GM10248 (cell line): ENCODE measurements at regions not wholly inside any gene's neighbourhood (a gene's known extent, or its start where the extent isn't known, plus 50 kb on each side); places are given as distances from the start of the nearest gene placed in this dataset.

ENCODE experiments used
- CTCF ChIA-PET: fragments of 300-600 bp; sonication (Branson Sonifier 250); formaldehyde crosslinking; extraction: SDS; loops from one replicate; lab custom pipeline; 2021; ENCODE audit warnings: antibody characterized with exemption; lab: Yijun Ruan, JAX
- POLR2A ChIA-PET: fragments of 350-650 bp; sonication (Branson Sonifier 250); formaldehyde crosslinking; extraction: SDS; loops from one replicate; lab custom pipeline; 2020; ENCODE audit warnings: antibody characterized with exemption; lab: Yijun Ruan, JAX
- DNase-seq: peaks from one replicate; pipeline ENCODE4 v3.0.0; 2012; ENCODE audit errors: extremely low spot score
- CTCF ChIP-seq: IDR thresholded peaks from 2 replicates; pipeline ENCODE4 v1.5.1; 2012; ENCODE audit warnings: mild to moderate bottlenecking, low read depth; ENCODE audit errors: extremely low read depth, missing control alignments, control extremely low read depth

GRCh38 chr13:40069173-40070044, 413.9 kb downstream of the COG6 start:
- TF ChIP-seq CTCF, result peak; percentile 77
- ChIA-PET POLR2A (interaction anchor here (0.6 kb wide), 1 partner anchor 433 kb away, joined by 3 read pairs; no protein-coding TSS in a partner anchor), CTCF (interaction anchor here (0.6 to 6.2 kb wide), 33 partner anchors 8 to 710 kb away, joined by 3 to 89 read pairs (median 4); no protein-coding TSS in a partner anchor)
- DNase-seq, result peak; percentile 59

- DNase-seq, result no peak
- CTCF ChIA-PET, result interaction anchor here (1.1 to 6.2 kb wide), 8 partner anchors 10 to 612 kb away, joined by 3 to 89 read pairs (median 9); no protein-coding TSS in a partner anchor
- TF ChIP-seq CTCF, result no peak
- POLR2A ChIA-PET, result no interaction called here
These were observed 414.9 kb downstream of the COG6 start for GRCh38 chr13:40070357-40070756.

- no peak for DNase-seq
- ChIA-PET POLR2A (no interaction called here), CTCF (no interaction called here)
- TF ChIP-seq CTCF, result no peak
These were observed 417.2 kb downstream of the COG6 start for GRCh38 chr13:40072663-40073120.

- POLR2A ChIA-PET, result no interaction called here
- TF ChIP-seq CTCF, result no peak
- CTCF ChIA-PET, result interaction anchor here (0.8 to 1.5 kb wide), 4 partner anchors 13 to 610 kb away, joined by 3 to 5 read pairs (median 3); no protein-coding TSS in a partner anchor
- DNase-seq, result no peak
These were observed 418.9 kb downstream of the COG6 start for GRCh38 chr13:40074338-40074737.

- DNase-seq, result no peak
- ChIA-PET POLR2A (no interaction called here), CTCF (interaction anchor here (1.0 to 1.5 kb wide), 4 partner anchors 10 to 609 kb away, joined by 3 to 5 read pairs (median 4); no protein-coding TSS in a partner anchor)
- TF ChIP-seq CTCF, result no peak
These were observed 419.8 kb downstream of the COG6 start for GRCh38 chr13:40075281-40075680.

GRCh38 chr13:40076765-40077362, 421.4 kb downstream of the COG6 start:
- POLR2A ChIA-PET, result no interaction called here
- no peak for TF ChIP-seq CTCF
- DNase-seq, result no peak
- CTCF ChIA-PET, result interaction anchor here (1.5 kb wide), 1 partner anchor 8 kb away, joined by 13 read pairs; no protein-coding TSS in a partner anchor
